Hepatocyte (in vitro differentiated cells): ENCODE measurements at regions not wholly inside any gene's neighbourhood (a gene's known extent, or its start where the extent isn't known, plus 50 kb on each side); places are given as distances from the start of the nearest gene placed in this dataset.

Experiments
- DNase-seq: peaks from one replicate; pipeline ENCODE4 v3.0.0-alpha.2; 2016; ENCODE audit warnings: low spot score
- H2AFZ ChIP-seq: fragments of 200-600 bp; sonication (generic); 2 replicates; pipeline ENCODE4 v1.6.0; 2016; ENCODE audit warnings: antibody characterized with exemption, mild to moderate bottlenecking
- H3K27ac ChIP-seq: fragments of 200-600 bp; sonication (generic); 2 replicates; pipeline ENCODE4 v1.5.1; 2016; ENCODE audit warnings: mild to moderate bottlenecking
- H3K27me3 ChIP-seq: fragments of 200-600 bp; sonication (generic); 2 replicates; pipeline ENCODE4 v1.6.1; 2016
- H3K36me3 ChIP-seq: fragments of 200-600 bp; sonication (generic); replicated peaks from 2 replicates; pipeline ENCODE4 v1.5.1; 2016; ENCODE audit warnings: low read depth; ENCODE audit not compliant: insufficient read depth
- H3K4me1 ChIP-seq: fragments of 200-600 bp; sonication (generic); 2 replicates; pipeline ENCODE4 v1.5.1; 2016; ENCODE audit warnings: mild to moderate bottlenecking, moderate library complexity; ENCODE audit not compliant: insufficient read depth
- H3K4me2 ChIP-seq: fragments of 200-600 bp; sonication (generic); 2 replicates; pipeline ENCODE4 v1.6.0; 2016
- H3K4me3 ChIP-seq: fragments of 200-600 bp; sonication (generic); 2 replicates; pipeline ENCODE4 v1.5.1; 2016; ENCODE audit warnings: mild to moderate bottlenecking
- H3K79me2 ChIP-seq: fragments of 200-600 bp; sonication (generic); 2 replicates; pipeline ENCODE4 v1.6.0; 2017; ENCODE audit warnings: mild to moderate bottlenecking
- H3K9me2 ChIP-seq: fragments of 200-600 bp; sonication (generic); replicated peaks from 2 replicates; pipeline ENCODE4 v1.6.0; 2017; ENCODE audit warnings: mild to moderate bottlenecking; ENCODE audit not compliant: insufficient read depth
- H3K9me3 ChIP-seq: fragments of 200-600 bp; sonication (generic); 2 replicates; pipeline ENCODE4 v1.5.1; 2016; ENCODE audit warnings: low read depth, mild to moderate bottlenecking
- H4K20me1 ChIP-seq: fragments of 200-600 bp; sonication (generic); 2 replicates; pipeline ENCODE4 v1.6.0; 2016; ENCODE audit warnings: mild to moderate bottlenecking; ENCODE audit not compliant: insufficient read depth, poor library complexity, severe bottlenecking
- CTCF ChIP-seq: fragments of 200-600 bp; sonication (generic); IDR thresholded peaks from 2 replicates; pipeline ENCODE4 v1.5.1; 2016; ENCODE audit warnings: antibody characterized with exemption, mild to moderate bottlenecking; ENCODE audit not compliant: poor library complexity
- EZH2 ChIP-seq: fragments of 200-600 bp; sonication (generic); IDR thresholded peaks from 2 replicates; pipeline ENCODE4 v1.6.1; 2016; ENCODE audit warnings: antibody characterized with exemption, mild to moderate bottlenecking, borderline replicate concordance
- EZH2phosphoT487 ChIP-seq: fragments of 200-600 bp; sonication (generic); IDR thresholded peaks from one replicate; pipeline ENCODE4 v1.6.1; 2018; ENCODE audit warnings: antibody characterized with exemption, mild to moderate bottlenecking, low read depth, moderate library complexity; ENCODE audit not compliant: unreplicated experiment, severe bottlenecking
- WGBS: methylation state at CpG from one replicate; pipeline ENCODE4 v1.1.6; 2016; ENCODE audit warnings: low lambda C conversion rate; ENCODE audit errors: missing lambda C conversion rate; 5-methylcytosine and 5-hydroxymethylcytosine counted together

- DNase-seq = peak; percentile 6
- Histone ChIP-seq H3K4me2 (no peak overlapping the region), H2AFZ (no peak overlapping the region), H3K27me3 (no peaks in the 10 kb centered on the region), H3K79me2 (no peaks in the 10 kb centered on the region), H3K27ac (no peak overlapping the region), H3K9me2 (no peaks in the 10 kb centered on the region), H3K9me3 (no peaks in the 10 kb centered on the region), H3K36me3 (no peaks in the 10 kb centered on the region), H4K20me1 (no peaks in the 10 kb centered on the region), H3K4me3 (no peak overlapping the region), H3K4me1 (no peaks in the 10 kb centered on the region)
- TF ChIP-seq EZH2phosphoT487 (no peak), CTCF (no peak), EZH2 (no peak)
- 59% methylated on average over 2 of the region's 2 CpGs for WGBS
Measured at GRCh38 chr5:30112867-30113266, 1080.6 kb upstream of the CDH6 start.

- Histone ChIP-seq H3K9me2 (no peaks in the 10 kb centered on the region), H3K9me3 (no peaks in the 10 kb centered on the region), H3K4me3 (no peak overlapping the region), H3K36me3 (no peaks in the 10 kb centered on the region), H3K4me2 (no peak overlapping the region), H3K27me3 (no peaks in the 10 kb centered on the region), H2AFZ (no peak overlapping the region), H3K4me1 (no peaks in the 10 kb centered on the region), H4K20me1 (no peaks in the 10 kb centered on the region), H3K27ac (no peak overlapping the region), H3K79me2 (no peaks in the 10 kb centered on the region)
- TF ChIP-seq EZH2 (no peak), EZH2phosphoT487 (no peak), CTCF (no peak)
- DNase-seq = no peak
- 86% methylated on average over 2 of the region's 2 CpGs for WGBS
Measured at GRCh38 chr5:30108051-30108450, 1085.4 kb upstream of the CDH6 start.

- no peaks in the 10 kb centered on the region for H3K79me2 ChIP-seq
- TF ChIP-seq CTCF (no peak), EZH2 (no peak), EZH2phosphoT487 (no peak)
Measured at GRCh38 chr5:30106596-30106995, 1086.9 kb upstream of the CDH6 start.

More at GRCh38 chr5:30106596-30106995, 1086.9 kb upstream of the CDH6 start:
- Histone ChIP-seq H3K27ac (no peak overlapping the region), H3K4me2 (no peak overlapping the region), H3K27me3 (no peaks in the 10 kb centered on the region), H3K36me3 (no peaks in the 10 kb centered on the region), H3K9me2 (no peaks in the 10 kb centered on the region), H3K9me3 (no peaks in the 10 kb centered on the region), H2AFZ (no peak overlapping the region), H3K4me1 (no peaks in the 10 kb centered on the region), H4K20me1 (no peaks in the 10 kb centered on the region), H3K4me3 (no peak overlapping the region)
- WGBS = 89% methylated on average over 13 of the region's 13 CpGs
- no peak for DNase-seq
